Activated CD8-positive, alpha-beta memory T cell treated with anti-CD3 and anti-CD28 coated beads, Interleukin-2, amount 50 U/mL, for 48 hours (primary cell): ENCODE measurements at regions not wholly inside any gene's neighbourhood (a gene's known extent, or its start where the extent isn't known, plus 50 kb on each side); places are given as distances from the start of the nearest gene placed in this dataset.
A peak's percentile ranks its signal among the peaks of the same experiment; 100 is the strongest.
"Not testable (repeated sequence)": the region's sequence is repeated elsewhere in the genome, so short reads cannot be mapped to it uniquely, and the experiment has no call there.

ENCODE experiments used
- DNase-seq: peaks from one replicate; pipeline ENCODE4 v3.0.0-alpha.2; 2020

GRCh38 chr12:38016602-38017001 is 300.0 kb upstream of the ALG10B start:
- DNase-seq, result no peak

- DNase-seq, result no peak
Measured at GRCh38 chr12:38025916-38026315, 290.7 kb upstream of the ALG10B start.

GRCh38 chr12:38053113-38053512 is 263.5 kb upstream of the ALG10B start:
- DNase-seq, result no peak

- DNase-seq, result no peak
Measured at GRCh38 chr12:38053655-38054464, 262.7 kb upstream of the ALG10B start.

GRCh38 chr12:38056701-38057689 is 259.6 kb upstream of the ALG10B start:
- no peak for DNase-seq

- DNase-seq, result no peak
Measured at GRCh38 chr12:38099686-38100085, 216.9 kb upstream of the ALG10B start.

GRCh38 chr12:38101753-38102152 is 214.8 kb upstream of the ALG10B start:
- DNase-seq, result no peak

- DNase-seq, result no peak
Measured at GRCh38 chr12:38102197-38102596, 214.4 kb upstream of the ALG10B start.

- no peak for DNase-seq
Measured at GRCh38 chr12:38110026-38110699, 206.4 kb upstream of the ALG10B start.

- no peak for DNase-seq
Measured at GRCh38 chr12:38113991-38114390, 202.6 kb upstream of the ALG10B start.

- no peak for DNase-seq
Measured at GRCh38 chr12:38116968-38117367, 199.6 kb upstream of the ALG10B start.

- DNase-seq, result no peak
Measured at GRCh38 chr12:38118632-38119031, 197.9 kb upstream of the ALG10B start.

GRCh38 chr12:38120438-38120837 is 196.1 kb upstream of the ALG10B start:
- no peak for DNase-seq

GRCh38 chr12:38123028-38123427 is 193.5 kb upstream of the ALG10B start:
- not testable (repeated sequence) for DNase-seq

GRCh38 chr12:38123566-38124246 is 192.9 kb upstream of the ALG10B start:
- DNase-seq, result no peak

- DNase-seq, result no peak
Measured at GRCh38 chr12:38124247-38125012, 192.1 kb upstream of the ALG10B start.

GRCh38 chr12:38132139-38132538 is 184.4 kb upstream of the ALG10B start:
- no peak for DNase-seq

GRCh38 chr12:38137287-38137686 is 179.3 kb upstream of the ALG10B start:
- no peak for DNase-seq

GRCh38 chr12:38137716-38138115 is 178.9 kb upstream of the ALG10B start:
- no peak for DNase-seq

GRCh38 chr12:38138225-38139221 is 178.1 kb upstream of the ALG10B start:
- peak; percentile 86 for DNase-seq
